GM12878 (cell line): ENCODE measurements at regions not wholly inside any gene's neighbourhood (a gene's known extent, or its start where the extent isn't known, plus 50 kb on each side); places are given as distances from the start of the nearest gene placed in this dataset.

Source experiments
- ATAC-seq: fragments of 200-7000 bp; cut with Tn5 transposase; 3 replicates; pipeline ENCODE4 v1.9.1; 2020; ENCODE audit warnings: mild to moderate bottlenecking, moderate library complexity
- BruUV-seq: library from RNA; stranded (reverse); fragments of 400-500 nt; replicated peaks from 2 replicates; lab custom pipeline; 2021; lab: Mats Ljungman, UMichigan
- CTCF ChIA-PET: fragments of 300-600 bp; sonication (Branson Sonifier 250); formaldehyde crosslinking; extraction: SDS; loops from one replicate; lab custom pipeline; 2021; ENCODE audit warnings: inconsistent platforms; lab: Yijun Ruan, JAX
- POLR2A ChIA-PET: fragments of 350-600 bp; formaldehyde crosslinking; extraction: SDS; loops from one replicate; lab custom pipeline; 2021; ENCODE audit warnings: inconsistent platforms; lab: Charles Lee
- RAD21 ChIA-PET: fragments of 300-600 bp; sonication (Branson Sonifier 250); formaldehyde crosslinking; loops from one replicate; lab custom pipeline; 2023; ENCODE audit warnings: antibody characterized with exemption; ENCODE audit not compliant: unreplicated experiment; lab: Charles Lee
- SMC1A ChIA-PET: fragments of 300-600 bp; sonication (Branson Sonifier 250); formaldehyde crosslinking; loops from one replicate; lab custom pipeline; 2023; ENCODE audit not compliant: unreplicated experiment, uncharacterized antibody; lab: Charles Lee
- DNase-seq: peaks from one replicate; pipeline ENCODE4 v3.0.0-alpha.2; 2011; ENCODE audit warnings: low read depth, low spot score
- FAIRE-seq: peaks from 3 replicates; lab custom pipeline; 2011; peaks lifted over from hg19 to GRCh38; lab: Jason Lieb, UNC
- H2AFZ ChIP-seq: 2 replicates; pipeline ENCODE4 v1.6.0; 2011; ENCODE audit warnings: low read depth, low read length, control low read depth; ENCODE audit not compliant: control insufficient read depth
- H3K27ac ChIP-seq: 2 replicates; pipeline ENCODE4 v1.5.1; 2011; ENCODE audit warnings: control low read depth; ENCODE audit not compliant: control insufficient read depth, insufficient read depth
- H3K27me3 ChIP-seq, 2 experiments: replicated peaks in 1 of 2; 2 replicates each; pipeline versions ENCODE4 v1.6.0 to v1.6.1; 2011; ENCODE audit warnings: low read length in 1 of 2; ENCODE audit not compliant: control insufficient read depth in 2 of 2, insufficient read depth in 2 of 2
- H3K36me3 ChIP-seq, 2 experiments: 2 replicates each; pipeline ENCODE4 v1.5.1; 2011; ENCODE audit warnings: low read length in 1 of 2; ENCODE audit not compliant: control insufficient read depth in 2 of 2, insufficient read depth in 2 of 2
- H3K4me1 ChIP-seq: 2 replicates; pipeline ENCODE4 v1.6.1; 2011; ENCODE audit warnings: mild to moderate bottlenecking, low read length, moderate library complexity, mixed read lengths; ENCODE audit not compliant: control insufficient read depth, insufficient read depth
- H3K4me2 ChIP-seq: 2 replicates; pipeline ENCODE4 v1.6.0; 2011; ENCODE audit warnings: control low read depth; ENCODE audit not compliant: control insufficient read depth, insufficient read depth
- H3K4me3 ChIP-seq: fragments of 200-600 bp; sonication (generic); 2 replicates; pipeline ENCODE4 v1.5.1; 2016
- H3K79me2 ChIP-seq: 2 replicates; pipeline ENCODE4 v1.6.0; 2011; ENCODE audit warnings: low read length; ENCODE audit not compliant: control insufficient read depth, insufficient read depth
- H3K9ac ChIP-seq: 2 replicates; pipeline ENCODE4 v1.8.0; 2011; ENCODE audit warnings: low read length, control low read depth, mixed read lengths; ENCODE audit not compliant: control insufficient read depth, insufficient read depth
- H3K9me3 ChIP-seq: replicated peaks from 3 replicates; pipeline ENCODE4 v1.5.1; 2011; ENCODE audit warnings: mild to moderate bottlenecking, low read length; ENCODE audit not compliant: control insufficient read depth, insufficient read depth
- H4K20me1 ChIP-seq: 2 replicates; pipeline ENCODE4 v1.6.0; 2011; ENCODE audit not compliant: control insufficient read depth, insufficient read depth
- CREB1 ChIP-seq: IDR thresholded peaks from 2 replicates; pipeline ENCODE4 v1.6.1; 2012; ENCODE audit warnings: low read depth, mild to moderate bottlenecking, inconsistent platforms
- EGR1 ChIP-seq, 2 experiments: IDR thresholded peaks; 1 replicate in 1 of 2; 2 replicates in 1 of 2; pipeline ENCODE4 v1.6.1; 2011 to 2012; ENCODE audit warnings: low read depth in 2 of 2, low read length in 2 of 2, borderline replicate concordance in 1 of 2, mild to moderate bottlenecking in 1 of 2, moderate library complexity in 1 of 2
- ESRRA ChIP-seq: IDR thresholded peaks from 2 replicates; pipeline ENCODE4 v1.6.1; 2012; ENCODE audit warnings: mild to moderate bottlenecking, low read length, improper control_type of control experiment
- ETV6 ChIP-seq, 2 experiments: fragments of 450-650 bp in 1 of 2; IDR thresholded peaks in 1 of 2; conservative IDR thresholded peaks in 1 of 2; 2 replicates each; pipeline ENCODE4 v1.6.1; 2014; ENCODE audit warnings: antibody characterized with exemption in 1 of 2, borderline replicate concordance in 1 of 2, low read depth in 1 of 2, mild to moderate bottlenecking in 1 of 2, moderate library complexity in 1 of 2
- EZH2 ChIP-seq: IDR thresholded peaks from 2 replicates; pipeline ENCODE4 v1.6.1; 2012; ENCODE audit warnings: low read depth, mild to moderate bottlenecking, control low read depth, inconsistent platforms, low read length, borderline replicate concordance; ENCODE audit not compliant: control insufficient read depth
- FOXK2 ChIP-seq: fragments of 450-650 bp; IDR thresholded peaks from 2 replicates; pipeline ENCODE4 v1.6.1; 2017; ENCODE audit warnings: mild to moderate bottlenecking, moderate library complexity
- GATAD2B ChIP-seq: fragments of 450-650 bp; conservative IDR thresholded peaks from 2 replicates; pipeline ENCODE4 v1.6.1; 2017; ENCODE audit warnings: low read depth, mild to moderate bottlenecking, moderate library complexity
- IKZF1 ChIP-seq: fragments of 450-650 bp; conservative IDR thresholded peaks from 2 replicates; pipeline ENCODE4 v1.6.1; 2017; ENCODE audit warnings: antibody characterized with exemption, mild to moderate bottlenecking
- MEF2A ChIP-seq: IDR thresholded peaks from 2 replicates; pipeline ENCODE4 v1.6.1; 2011; ENCODE audit warnings: low read depth, mild to moderate bottlenecking, low read length, moderate library complexity; ENCODE audit not compliant: insufficient read depth
- MYC ChIP-seq: IDR thresholded peaks from 2 replicates; pipeline ENCODE4 v1.6.1; 2011; ENCODE audit warnings: mild to moderate bottlenecking, low read length, moderate library complexity, inconsistent platforms; ENCODE audit not compliant: insufficient read depth, insufficient replicate concordance, insufficient read length, severe bottlenecking
- SIN3A ChIP-seq: IDR thresholded peaks from 2 replicates; pipeline ENCODE4 v1.6.1; 2012; ENCODE audit warnings: low read depth, low read length, improper control_type of control experiment
- SMAD5 ChIP-seq: IDR thresholded peaks from 2 replicates; pipeline ENCODE4 v1.6.1; 2016; ENCODE audit warnings: antibody characterized with exemption, low read depth
- WRNIP1 ChIP-seq: IDR thresholded peaks from 2 replicates; pipeline ENCODE4 v1.6.1; 2011; ENCODE audit warnings: low read depth, low read length, improper control_type of control experiment, borderline replicate concordance
- WGBS: methylation state at CpG from one replicate; pipeline ENCODE4 v1.1.6; 2016; ENCODE audit warnings: low lambda C conversion rate; ENCODE audit not compliant: insufficient replicate concordance, insufficient coverage; ENCODE audit errors: missing lambda C conversion rate; 5-methylcytosine and 5-hydroxymethylcytosine counted together
- in situ Hi-C: fragments of 300-500 bp; cut with MboI; formaldehyde crosslinking; loops from 9 replicates; pipeline ENCODE4 v1.14.3; 2018; ENCODE audit warnings: mixed read lengths
- intact Hi-C: fragments of 100-400 bp; cut with micrococcal nuclease; formaldehyde crosslinking; loops from one replicate; pipeline ENCODE4 v1.14.2; 2022; ENCODE audit not compliant: unreplicated experiment
- TF ChIP-seq, protein P1 (sequence below): fragments of 450-650 bp; conservative IDR thresholded peaks from 2 replicates; pipeline ENCODE4 v1.6.1; 2017; ENCODE audit warnings: mild to moderate bottlenecking, moderate library complexity
- TF ChIP-seq, protein P2 (sequence below): fragments of 450-650 bp; IDR thresholded peaks from 2 replicates; pipeline ENCODE4 v1.6.1; 2016; ENCODE audit warnings: mild to moderate bottlenecking, moderate library complexity, borderline replicate concordance
- TF ChIP-seq, protein P3 (sequence below): IDR thresholded peaks from 2 replicates; pipeline ENCODE4 v1.6.1; 2012; ENCODE audit warnings: low read depth, low read length, improper control_type of control experiment

DNA sequence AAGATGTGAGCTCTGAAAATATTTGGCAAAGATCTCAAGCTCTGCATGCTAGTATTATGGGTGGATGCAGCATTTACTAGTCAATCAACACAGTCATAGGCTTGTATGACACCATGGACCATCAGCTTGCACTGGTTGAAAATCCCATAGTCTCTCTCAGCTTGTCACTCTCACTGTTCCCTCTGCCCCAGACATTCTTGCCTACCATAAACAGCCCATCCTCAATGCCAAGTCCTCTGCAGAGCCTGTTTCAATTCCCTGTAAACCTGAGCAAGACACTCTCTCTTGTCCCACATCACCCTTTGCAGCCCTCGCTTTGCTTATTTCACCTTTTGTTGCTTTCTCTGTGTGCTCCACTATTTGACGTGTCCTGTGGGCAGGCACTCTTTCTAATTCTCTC, 264.6 kb downstream of the ICE1 start:
- H3K4me1 ChIP-seq: no peaks in the 10 kb centered on the region
- no peak overlapping the region for H3K9ac ChIP-seq
- H3K9me3 ChIP-seq: no peaks in the 10 kb centered on the region; the same call in 2 of the 3 replicates
- no peak for FAIRE-seq
- in situ Hi-C loops: no loop called here
- no peak for TF ChIP-seq SIN3A
- no peak for TF ChIP-seq MYC
- no peak for TF ChIP-seq ESRRA
- TF ChIP-seq, protein P1, sequence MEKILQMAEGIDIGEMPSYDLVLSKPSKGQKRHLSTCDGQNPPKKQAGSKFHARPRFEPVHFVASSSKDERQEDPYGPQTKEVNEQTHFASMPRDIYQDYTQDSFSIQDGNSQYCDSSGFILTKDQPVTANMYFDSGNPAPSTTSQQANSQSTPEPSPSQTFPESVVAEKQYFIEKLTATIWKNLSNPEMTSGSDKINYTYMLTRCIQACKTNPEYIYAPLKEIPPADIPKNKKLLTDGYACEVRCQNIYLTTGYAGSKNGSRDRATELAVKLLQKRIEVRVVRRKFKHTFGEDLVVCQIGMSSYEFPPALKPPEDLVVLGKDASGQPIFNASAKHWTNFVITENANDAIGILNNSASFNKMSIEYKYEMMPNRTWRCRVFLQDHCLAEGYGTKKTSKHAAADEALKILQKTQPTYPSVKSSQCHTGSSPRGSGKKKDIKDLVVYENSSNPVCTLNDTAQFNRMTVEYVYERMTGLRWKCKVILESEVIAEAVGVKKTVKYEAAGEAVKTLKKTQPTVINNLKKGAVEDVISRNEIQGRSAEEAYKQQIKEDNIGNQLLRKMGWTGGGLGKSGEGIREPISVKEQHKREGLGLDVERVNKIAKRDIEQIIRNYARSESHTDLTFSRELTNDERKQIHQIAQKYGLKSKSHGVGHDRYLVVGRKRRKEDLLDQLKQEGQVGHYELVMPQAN: no peak
- TF ChIP-seq ETV6 (conservative IDR thresholded peaks at IDR 0.05 in 1 of 2, IDR thresholded peaks at IDR 0.05 in 1 of 2; ENCODE audit: borderline replicate concordance in 1 of 2, low read depth in 1 of 2): no peak
- no peak for TF ChIP-seq WRNIP1
- TF ChIP-seq CREB1: no peak
- TF ChIP-seq SMAD5: no peak
- TF ChIP-seq FOXK2: no peak
- TF ChIP-seq GATAD2B: no peak
- TF ChIP-seq, protein P2, sequence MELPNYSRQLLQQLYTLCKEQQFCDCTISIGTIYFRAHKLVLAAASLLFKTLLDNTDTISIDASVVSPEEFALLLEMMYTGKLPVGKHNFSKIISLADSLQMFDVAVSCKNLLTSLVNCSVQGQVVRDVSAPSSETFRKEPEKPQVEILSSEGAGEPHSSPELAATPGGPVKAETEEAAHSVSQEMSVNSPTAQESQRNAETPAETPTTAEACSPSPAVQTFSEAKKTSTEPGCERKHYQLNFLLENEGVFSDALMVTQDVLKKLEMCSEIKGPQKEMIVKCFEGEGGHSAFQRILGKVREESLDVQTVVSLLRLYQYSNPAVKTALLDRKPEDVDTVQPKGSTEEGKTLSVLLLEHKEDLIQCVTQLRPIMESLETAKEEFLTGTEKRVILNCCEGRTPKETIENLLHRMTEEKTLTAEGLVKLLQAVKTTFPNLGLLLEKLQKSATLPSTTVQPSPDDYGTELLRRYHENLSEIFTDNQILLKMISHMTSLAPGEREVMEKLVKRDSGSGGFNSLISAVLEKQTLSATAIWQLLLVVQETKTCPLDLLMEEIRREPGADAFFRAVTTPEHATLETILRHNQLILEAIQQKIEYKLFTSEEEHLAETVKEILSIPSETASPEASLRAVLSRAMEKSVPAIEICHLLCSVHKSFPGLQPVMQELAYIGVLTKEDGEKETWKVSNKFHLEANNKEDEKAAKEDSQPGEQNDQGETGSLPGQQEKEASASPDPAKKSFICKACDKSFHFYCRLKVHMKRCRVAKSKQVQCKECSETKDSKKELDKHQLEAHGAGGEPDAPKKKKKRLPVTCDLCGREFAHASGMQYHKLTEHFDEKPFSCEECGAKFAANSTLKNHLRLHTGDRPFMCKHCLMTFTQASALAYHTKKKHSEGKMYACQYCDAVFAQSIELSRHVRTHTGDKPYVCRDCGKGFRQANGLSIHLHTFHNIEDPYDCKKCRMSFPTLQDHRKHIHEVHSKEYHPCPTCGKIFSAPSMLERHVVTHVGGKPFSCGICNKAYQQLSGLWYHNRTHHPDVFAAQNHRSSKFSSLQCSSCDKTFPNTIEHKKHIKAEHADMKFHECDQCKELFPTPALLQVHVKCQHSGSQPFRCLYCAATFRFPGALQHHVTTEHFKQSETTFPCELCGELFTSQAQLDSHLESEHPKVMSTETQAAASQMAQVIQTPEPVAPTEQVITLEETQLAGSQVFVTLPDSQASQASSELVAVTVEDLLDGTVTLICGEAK: no peak
- no peak for TF ChIP-seq EZH2
- TF ChIP-seq IKZF1: no peak
- TF ChIP-seq, protein P3, sequence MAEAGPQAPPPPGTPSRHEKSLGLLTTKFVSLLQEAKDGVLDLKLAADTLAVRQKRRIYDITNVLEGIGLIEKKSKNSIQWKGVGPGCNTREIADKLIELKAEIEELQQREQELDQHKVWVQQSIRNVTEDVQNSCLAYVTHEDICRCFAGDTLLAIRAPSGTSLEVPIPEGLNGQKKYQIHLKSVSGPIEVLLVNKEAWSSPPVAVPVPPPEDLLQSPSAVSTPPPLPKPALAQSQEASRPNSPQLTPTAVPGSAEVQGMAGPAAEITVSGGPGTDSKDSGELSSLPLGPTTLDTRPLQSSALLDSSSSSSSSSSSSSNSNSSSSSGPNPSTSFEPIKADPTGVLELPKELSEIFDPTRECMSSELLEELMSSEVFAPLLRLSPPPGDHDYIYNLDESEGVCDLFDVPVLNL: no peak
- no peak for TF ChIP-seq EGR1 (IDR thresholded peaks at IDR 0.05; ENCODE audit: borderline replicate concordance in 1 of 2, low read depth in 2 of 2, low read length in 2 of 2)
- TF ChIP-seq MEF2A: no peak
- TF ChIP-seq, all 136 proteins: peak for 0
- H3K4me3 ChIP-seq: no peak overlapping the region
- RAD21 ChIA-PET: no interaction called here
- SMC1A ChIA-PET: no interaction called here
- ATAC-seq (no peak), DNase-seq (no peak)
- 81% methylated on average over 2 of the region's 2 CpGs for WGBS
- no peak overlapping the region for H3K4me2 ChIP-seq
- H2AFZ ChIP-seq: no peak overlapping the region
- H3K27ac ChIP-seq: no peak overlapping the region
- no peaks in the 10 kb centered on the region for H3K27me3 ChIP-seq
- no peaks in the 10 kb centered on the region for H3K36me3 ChIP-seq
- no peaks in the 10 kb centered on the region for H4K20me1 ChIP-seq
- CTCF ChIA-PET: no interaction called here
- intact Hi-C loops: no loop called here
- POLR2A ChIA-PET: no interaction called here
- no peaks in the 10 kb centered on the region for H3K79me2 ChIP-seq
- BruUV-seq: no TSS peak
